ENCODE measurements at regions not wholly inside any gene's neighbourhood (a gene's known extent, or its start where the extent isn't known, plus 50 kb on each side); places are given as distances from the start of the nearest gene placed in this dataset.
A peak's percentile ranks its signal among the peaks of the same experiment; 100 is the strongest.
"Not testable (repeated sequence)": the region's sequence is repeated elsewhere in the genome, so short reads cannot be mapped to it uniquely, and the experiment has no call there.

DNA sequence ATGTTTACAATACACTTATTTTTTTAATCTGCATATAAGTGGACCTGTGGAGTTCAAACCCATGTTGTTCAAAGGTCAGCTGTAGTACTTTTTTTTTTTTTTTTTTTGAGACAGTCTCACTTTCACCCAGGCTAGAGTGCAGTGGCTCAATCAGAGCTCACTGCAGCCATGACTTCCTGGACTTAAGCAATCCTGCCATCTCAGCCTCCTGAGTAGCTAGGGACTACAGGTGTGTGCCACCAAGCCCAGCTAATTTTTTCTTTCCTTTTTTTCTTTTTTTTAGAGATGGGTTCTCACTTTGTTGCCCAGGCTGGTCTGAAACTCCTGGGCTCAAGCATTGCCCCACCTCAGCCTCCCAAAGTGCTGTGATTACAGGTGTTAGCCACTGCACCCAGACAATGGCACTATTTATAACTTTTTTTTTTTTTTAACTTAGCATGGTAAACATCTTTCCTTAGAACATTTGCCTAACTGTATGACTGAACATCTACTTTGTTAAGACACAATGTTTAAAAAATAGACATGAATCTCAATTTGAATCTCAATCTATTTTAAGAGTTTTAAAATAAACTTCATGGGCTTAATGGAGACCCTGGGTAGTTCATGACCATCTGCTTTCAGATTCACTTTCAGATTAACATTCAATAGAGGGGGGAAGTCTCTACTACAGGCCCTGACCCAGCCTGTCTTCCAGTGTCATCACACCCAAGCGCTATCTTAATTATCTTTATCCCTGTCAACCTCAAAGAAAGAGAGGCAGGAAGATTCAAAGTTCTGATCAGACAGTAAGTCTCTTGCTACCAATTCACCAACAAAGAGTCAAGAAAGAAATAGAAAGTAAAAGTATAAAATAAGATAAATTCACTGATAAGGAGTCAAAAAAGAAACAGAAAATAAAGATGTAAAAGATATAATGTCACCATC is 97.7 kb upstream of the DOCK9 start:
- no peak for DNase-seq

DNA sequence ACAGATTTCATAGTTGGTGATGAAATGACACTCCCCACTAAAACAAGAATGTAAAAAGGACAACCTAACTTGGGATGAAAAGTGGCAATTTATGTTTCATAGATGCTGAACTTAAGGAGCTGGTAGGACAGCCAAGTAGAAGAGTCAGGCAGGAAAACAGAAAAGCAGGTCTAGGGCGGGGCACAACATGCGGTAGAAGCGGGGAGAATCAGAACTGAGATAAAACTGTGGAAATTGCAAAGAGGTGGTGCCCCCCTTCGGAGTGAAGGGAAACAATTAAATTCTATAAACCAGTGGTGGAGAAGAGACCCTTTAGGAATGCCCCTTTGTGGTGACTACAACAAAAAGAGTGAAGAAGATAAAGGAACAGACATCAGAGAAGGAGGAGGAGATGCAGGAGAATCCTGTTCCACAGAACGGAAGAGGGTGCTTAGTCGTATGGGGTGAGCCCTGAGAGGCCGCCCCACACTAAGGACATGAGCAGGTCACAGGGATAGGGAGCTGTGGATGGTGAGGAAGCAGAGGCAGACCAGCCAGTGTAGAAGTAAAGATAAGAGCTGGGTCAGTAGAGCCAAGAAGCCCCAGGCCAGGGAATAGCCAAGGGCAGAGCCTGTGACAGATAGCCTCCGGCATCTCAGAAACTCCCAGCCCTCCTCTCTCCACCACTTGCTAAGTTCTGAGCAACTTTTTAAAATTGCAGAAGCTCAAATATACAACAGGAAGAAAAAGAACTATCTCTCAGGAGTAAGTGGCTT is 100.3 kb upstream of the DOCK9 start:
- no peak for DNase-seq

DNA sequence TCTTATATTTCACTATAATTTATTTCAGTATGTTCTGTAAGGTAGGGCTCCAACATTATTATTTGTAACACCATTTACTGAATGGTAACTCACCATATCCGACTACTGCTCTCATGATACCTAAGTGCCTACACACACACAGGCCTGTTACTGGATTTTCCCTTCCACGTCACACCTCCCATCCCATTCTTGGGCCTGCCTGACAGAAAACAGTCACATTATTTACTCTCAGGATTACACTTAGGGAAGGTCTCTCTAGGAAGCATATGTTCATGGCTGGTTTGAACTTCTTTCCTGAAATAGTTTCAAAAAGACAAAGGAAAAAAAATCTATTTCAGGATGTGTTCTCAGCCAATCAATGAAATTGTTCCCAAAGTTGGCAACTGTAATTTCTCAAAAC is 102.3 kb upstream of the DOCK9 start:
- no peak for DNase-seq

DNA sequence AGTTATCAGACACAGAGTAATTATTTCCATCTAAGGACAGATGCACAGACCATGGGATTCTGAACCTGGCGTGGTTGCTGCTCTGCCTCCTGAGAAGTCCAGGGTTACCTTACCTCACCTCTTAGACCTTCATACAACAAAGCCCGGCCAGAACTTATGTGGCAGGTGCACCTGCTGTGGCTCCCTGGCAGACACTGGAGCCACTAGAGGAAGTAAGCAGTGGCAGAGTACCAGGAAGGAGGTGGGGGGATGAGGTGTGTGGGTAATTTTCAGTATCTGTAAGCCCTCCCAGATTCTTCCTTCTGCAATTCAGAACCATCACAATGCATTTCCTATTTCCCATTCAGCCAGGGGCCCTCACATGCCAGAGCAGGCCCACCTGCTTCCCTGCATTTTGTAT is 106.1 kb upstream of the DOCK9 start:
- DNase-seq, result no peak

GRCh38 chr13:99085139-99085807 is 107.4 kb upstream of the DOCK9 start:
- peak in 2 of 51 donors; percentile 18 to 31 for DNase-seq

DNA sequence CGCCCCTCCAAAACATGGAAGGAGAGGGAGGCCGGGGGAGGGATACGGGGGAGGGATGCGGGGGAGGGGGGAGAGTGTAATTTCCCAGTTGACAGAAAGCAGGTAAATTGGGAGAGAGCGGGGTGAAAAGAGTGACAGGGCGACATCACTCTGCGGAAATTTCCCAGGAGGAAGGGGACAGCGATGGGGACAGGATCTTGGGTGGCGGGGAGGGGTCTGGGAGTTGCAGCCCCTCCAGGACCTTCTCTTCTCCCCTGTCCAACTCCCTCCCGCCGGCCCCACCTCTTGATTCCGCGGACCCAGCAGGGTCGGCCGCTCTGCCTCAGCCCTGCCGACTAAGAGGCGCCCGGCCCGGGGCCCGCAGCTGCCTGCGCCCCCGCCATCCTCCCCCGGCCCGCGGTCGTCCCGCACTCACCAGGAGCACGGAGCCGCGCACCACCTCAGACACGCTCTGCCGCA is 108.0 kb upstream of the DOCK9 start:
- peak in 8 of 51 donors; percentile 6 to 52 (median 21) for DNase-seq

DNA sequence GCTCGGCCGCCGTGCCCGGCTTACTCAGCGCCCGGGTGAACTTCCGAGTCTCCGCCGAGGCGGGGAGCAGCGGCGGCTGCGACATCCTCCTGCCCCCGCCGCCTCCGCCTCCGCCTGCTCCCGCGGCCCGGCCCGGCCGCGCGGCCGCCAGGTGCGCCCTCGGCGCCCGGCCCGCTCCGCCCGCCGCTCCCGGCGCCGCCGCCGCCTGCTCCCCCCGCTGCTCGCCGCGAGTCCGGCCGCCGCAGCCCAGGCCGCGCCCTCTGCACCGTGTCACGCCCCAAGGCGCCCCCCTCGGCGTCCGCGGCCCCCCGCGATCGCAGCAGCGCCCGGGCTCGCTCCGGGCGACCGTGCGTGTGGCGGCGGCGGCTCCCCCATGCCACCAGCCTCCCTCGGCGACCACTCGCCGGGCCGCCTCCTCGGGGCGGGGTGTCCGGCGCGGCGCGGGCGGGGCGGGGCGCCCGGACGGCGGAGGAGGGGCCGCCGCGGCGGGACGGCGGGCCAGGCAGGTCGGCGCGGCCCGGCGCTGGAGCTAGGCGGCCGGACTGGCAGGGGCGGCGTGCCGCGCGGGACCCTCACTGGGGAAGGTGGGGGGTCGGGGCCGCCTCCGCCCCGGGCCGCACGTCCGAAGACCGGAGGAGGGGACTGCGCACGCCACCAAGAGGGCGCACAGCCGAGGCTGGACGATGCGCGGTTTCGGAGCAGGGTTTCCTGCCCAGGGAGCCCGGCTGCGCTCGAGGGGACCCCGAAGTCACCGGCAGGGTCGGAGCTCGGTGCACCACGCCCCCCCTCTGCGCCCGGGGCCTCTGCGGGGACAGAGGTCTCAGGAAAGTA is 108.6 kb upstream of the DOCK9 start:
- peak in 27 of 51 donors; percentile 15 to 75 (median 40) for DNase-seq

DNA sequence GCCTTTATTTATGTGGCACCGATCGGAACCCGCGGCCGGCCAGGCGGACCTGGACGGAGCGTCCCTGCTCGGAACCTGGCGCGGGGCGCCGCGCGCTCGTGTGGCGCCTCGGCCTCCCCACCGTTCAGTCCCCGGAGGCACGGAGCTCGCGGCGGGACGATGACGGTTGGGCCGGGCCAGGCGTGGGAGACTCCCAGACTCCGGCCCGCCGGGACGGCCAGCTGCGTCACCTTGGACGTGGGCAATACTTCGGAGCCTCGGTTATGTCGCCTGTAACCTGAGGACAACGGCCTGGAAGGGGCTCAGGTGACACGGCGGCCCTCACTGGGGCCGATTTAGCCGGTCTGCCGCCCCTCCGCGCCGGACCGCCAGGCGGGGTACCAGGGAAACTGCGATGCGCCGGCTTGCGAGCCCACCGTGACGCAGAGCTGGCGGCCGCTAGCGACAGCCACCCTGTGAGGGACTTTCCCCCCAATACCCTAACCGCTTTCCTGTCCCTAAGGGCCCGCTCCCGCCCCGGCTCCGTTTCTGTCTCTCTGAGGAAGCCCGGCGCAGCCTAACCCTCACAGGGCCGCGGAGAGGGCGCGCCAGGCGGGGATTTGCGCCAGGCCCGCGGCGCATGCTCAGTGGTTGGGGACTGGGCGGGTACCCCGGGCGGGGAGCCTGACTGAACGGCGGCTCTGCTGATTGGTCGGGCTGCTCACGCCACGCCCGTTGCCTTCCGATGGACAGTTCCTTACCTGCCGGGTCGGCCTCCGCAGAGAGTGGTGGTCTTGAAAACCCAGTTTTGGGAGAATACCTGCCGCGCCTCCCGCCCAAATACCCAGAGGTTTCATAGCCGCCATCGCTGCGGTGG is 109.5 kb upstream of the DOCK9 start:
- DNase-seq, result peak; percentile 25 to 96 (median 87)

GRCh38 chr13:99087954-99088491 is 110.2 kb upstream of the DOCK9 start:
- DNase-seq, result peak in 5 of 51 donors; percentile 5 to 66 (median 23)

GRCh38 chr13:99093997-99094396 is 106.7 kb upstream of the UBAC2 start:
- DNase-seq, result no peak

- not testable (repeated sequence) for DNase-seq
Measured at GRCh38 chr13:99101831-99102230, 98.8 kb upstream of the UBAC2 start.

- peak in 2 of 51 donors; percentile 2 for DNase-seq
Measured at GRCh38 chr13:99103536-99103935, 97.1 kb upstream of the UBAC2 start.

- DNase-seq, result no peak
Measured at GRCh38 chr13:99104396-99104795, 96.3 kb upstream of the UBAC2 start.

DNA sequence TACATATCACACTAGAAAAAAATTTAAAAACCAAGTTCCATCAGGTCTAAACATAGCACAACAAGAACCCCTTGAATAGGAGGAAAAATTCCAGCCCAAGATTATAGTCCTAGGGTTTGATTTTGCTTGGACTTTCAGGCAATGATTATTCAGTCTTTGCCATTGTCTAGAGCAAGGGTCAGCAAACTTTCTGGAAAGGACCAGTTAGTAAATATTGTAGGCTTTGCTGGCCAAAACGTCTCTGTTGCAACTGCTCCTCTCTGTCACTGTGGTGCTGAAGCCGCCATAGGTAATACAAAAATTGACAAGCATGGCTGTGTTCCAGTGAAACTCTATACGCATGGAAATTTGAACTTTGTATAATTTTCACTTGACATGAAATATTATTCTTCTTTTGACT is 95.5 kb upstream of the UBAC2 start:
- DNase-seq, result no peak

DNA sequence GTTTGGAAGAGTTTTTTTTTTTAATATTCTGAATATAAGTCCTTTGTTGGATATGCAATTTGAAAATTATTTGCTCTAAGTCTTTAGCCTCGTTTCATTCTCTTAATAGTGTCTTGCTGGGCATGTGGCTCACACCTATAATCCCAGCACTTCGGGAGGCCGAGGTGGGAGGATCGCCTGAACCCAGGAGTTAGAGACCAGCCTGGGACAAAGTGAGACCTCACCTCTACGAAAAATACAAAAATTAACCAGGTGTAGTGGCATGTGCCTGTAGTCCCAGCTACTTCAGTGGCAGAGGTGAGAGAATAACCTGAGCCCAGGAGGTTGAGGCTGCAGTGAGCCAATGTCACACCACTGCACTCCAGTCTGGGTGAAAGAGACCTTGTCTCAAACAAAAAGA is 87.3 kb upstream of the UBAC2 start:
- no peak for DNase-seq

GRCh38 chr13:99118179-99118578 is 82.5 kb upstream of the UBAC2 start:
- no peak for DNase-seq

DNA sequence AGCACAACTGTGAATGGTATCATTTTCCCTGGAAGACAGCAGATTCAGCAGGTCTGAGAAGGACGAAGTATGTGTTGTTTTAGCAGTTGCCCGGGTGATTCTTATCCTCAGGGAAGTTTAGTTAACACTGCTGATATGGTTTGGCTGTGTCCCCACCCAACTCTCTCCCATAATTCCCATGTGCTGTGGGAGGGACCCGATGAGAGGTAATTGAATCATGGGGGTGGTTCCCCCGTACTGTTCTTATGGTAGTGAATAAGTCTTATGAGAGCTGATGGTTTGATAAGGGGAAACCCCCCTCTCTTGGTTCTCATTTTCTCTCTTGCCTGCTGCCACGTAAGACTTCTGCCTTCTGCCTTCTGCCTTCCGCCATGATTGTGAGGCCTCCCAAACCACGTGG is 81.0 kb upstream of the UBAC2 start:
- no peak for DNase-seq

DNA sequence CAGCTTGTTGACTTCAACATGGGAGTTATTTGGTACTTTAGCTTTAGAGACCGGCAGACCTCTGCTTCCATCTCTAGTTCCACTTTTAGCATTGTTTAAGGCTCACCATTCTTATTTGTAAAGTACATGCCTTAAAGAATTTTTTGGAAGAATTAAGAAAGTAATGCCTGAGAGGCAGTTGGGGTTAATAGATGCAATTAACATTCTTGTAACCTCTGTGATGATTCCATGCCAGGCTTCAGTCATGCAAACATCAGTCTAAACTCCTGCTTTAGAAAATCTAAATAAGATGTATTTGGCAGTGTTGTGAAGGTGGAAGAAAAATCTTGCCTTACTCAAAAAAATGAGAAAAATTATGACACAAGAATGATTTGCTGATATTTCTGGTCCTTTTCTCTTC is 79.9 kb upstream of the UBAC2 start:
- no peak for DNase-seq

GRCh38 chr13:99122171-99122570 is 78.5 kb upstream of the UBAC2 start:
- DNase-seq, result peak in 1 of 51 donors; percentile 3

All from hypothalamus (tissue), 51 donors.